ENCODE measurements at regions not wholly inside any gene's neighbourhood (a gene's known extent, or its start where the extent isn't known, plus 50 kb on each side); places are given as distances from the start of the nearest gene placed in this dataset.

DNA sequence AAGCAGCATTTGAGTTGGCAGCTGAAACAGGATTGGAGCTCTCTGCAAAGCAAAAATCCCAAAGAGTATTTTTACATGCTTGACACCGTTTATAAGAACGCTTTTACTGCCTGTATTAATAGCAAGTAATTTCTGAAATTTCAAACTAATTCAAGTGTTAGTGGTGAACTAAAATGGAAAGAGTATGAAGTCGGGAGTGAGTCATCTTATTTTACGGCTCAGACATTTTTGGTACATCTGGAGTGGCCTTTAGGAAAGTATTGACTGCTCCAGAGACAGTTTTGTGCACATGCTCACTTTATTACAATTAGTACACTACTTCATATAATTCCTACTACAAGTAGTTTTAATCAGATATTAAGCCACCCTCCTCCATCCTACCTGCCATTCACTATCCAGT lies 167.4 kb downstream of the SLITRK6 start:
- no CpG with 5 or more reads among the region's 4 CpGs for WGBS (ENCODE audit: insufficient coverage)
- H3K27me3 Mint-ChIP-seq: no peaks in the 10 kb centered on the region

GRCh38 chr13:85626603-85627002 lies 172.6 kb downstream of the SLITRK6 start:
- Histone ChIP-seq H2AFZ (ENCODE audit: insufficient read depth, low read depth, low read length, poor library complexity, severe bottlenecking) (no peak overlapping the region), H3K36me3 (replicated peaks in 1 of 2; ENCODE audit: control extremely low read depth in 1 of 2, control insufficient read depth in 1 of 2, extremely low read depth in 1 of 2, insufficient read depth in 2 of 2, low read length in 1 of 2) (no peaks in the 10 kb centered on the region), H3K4me3 (ENCODE audit: control extremely low read depth in 1 of 5, extremely low read depth in 1 of 5, insufficient read depth in 1 of 5, low read depth in 2 of 5, low read length in 4 of 5) (no peak overlapping the region), H3K27me3 (replicated peaks in 1 of 4; ENCODE audit: control extremely low read depth in 1 of 4, control insufficient read depth in 3 of 4, insufficient read depth in 4 of 4, low read length in 3 of 4) (no peaks in the 10 kb centered on the region), H4K20me1 (ENCODE audit: control insufficient read depth, insufficient read depth, low read length, poor library complexity, severe bottlenecking) (no peaks in the 10 kb centered on the region), H3K27ac (ENCODE audit: low read length in 2 of 2) (no peak overlapping the region), H3K79me2 (ENCODE audit: control insufficient read depth, insufficient read depth, low read length) (no peaks in the 10 kb centered on the region), H3K9ac (ENCODE audit: low read length) (no peak overlapping the region), H3K9me3 (ENCODE audit: control extremely low read depth in 1 of 3, control insufficient read depth in 2 of 3, insufficient read depth in 1 of 3, low read length in 2 of 3) (no peaks in the 10 kb centered on the region), H3K4me1 (ENCODE audit: control insufficient read depth in 2 of 2, insufficient read depth in 2 of 2, low read length in 2 of 2) (no peaks in the 10 kb centered on the region), H3K4me2 (replicated peaks; ENCODE audit: low read depth, low read length, poor library complexity, severe bottlenecking) (no peak overlapping the region)
- Mint-ChIP-seq H3K9me3 (ENCODE audit: insufficient read depth) (no peaks in the 10 kb centered on the region), H3K27me3 (no peaks in the 10 kb centered on the region), H3K4me3 (no peak overlapping the region), H3K4me1 (no peaks in the 10 kb centered on the region), H3K27ac (no peak overlapping the region)
- TF ChIP-seq EZH2 (IDR thresholded peaks at IDR 0.05; ENCODE audit: borderline replicate concordance, insufficient read depth, low read depth, low read length, poor library complexity, severe bottlenecking) (no peak), CTCF (IDR thresholded peaks at IDR 0.05) (no peak)
- POLR2A ChIA-PET: no interaction called here
- no CpG with 5 or more reads among the region's 4 CpGs for WGBS (ENCODE audit: insufficient coverage)
- intact Hi-C loops (cut with micrococcal nuclease): no loop called here
- no peak for ATAC-seq (ENCODE audit: low read depth)
- CTCF ChIA-PET: no interaction called here
- no peak for DNase-seq

More for the DNA sequence above, 167.4 kb downstream of the SLITRK6 start:
- Histone ChIP-seq H3K9me3 (ENCODE audit: control extremely low read depth in 1 of 3, control insufficient read depth in 2 of 3, insufficient read depth in 1 of 3, low read length in 2 of 3) (no peaks in the 10 kb centered on the region), H3K4me3 (ENCODE audit: control extremely low read depth in 1 of 5, extremely low read depth in 1 of 5, insufficient read depth in 1 of 5, low read depth in 2 of 5, low read length in 4 of 5) (no peak overlapping the region), H3K4me1 (ENCODE audit: control insufficient read depth in 2 of 2, insufficient read depth in 2 of 2, low read length in 2 of 2) (no peaks in the 10 kb centered on the region), H2AFZ (ENCODE audit: insufficient read depth, low read depth, low read length, poor library complexity, severe bottlenecking) (no peak overlapping the region), H4K20me1 (ENCODE audit: control insufficient read depth, insufficient read depth, low read length, poor library complexity, severe bottlenecking) (no peaks in the 10 kb centered on the region), H3K79me2 (ENCODE audit: control insufficient read depth, insufficient read depth, low read length) (no peaks in the 10 kb centered on the region), H3K27ac (ENCODE audit: low read length in 2 of 2) (no peak overlapping the region), H3K9ac (ENCODE audit: low read length) (no peak overlapping the region), H3K4me2 (replicated peaks; ENCODE audit: low read depth, low read length, poor library complexity, severe bottlenecking) (no peak overlapping the region), H3K36me3 (replicated peaks in 1 of 2; ENCODE audit: control extremely low read depth in 1 of 2, control insufficient read depth in 1 of 2, extremely low read depth in 1 of 2, insufficient read depth in 2 of 2, low read length in 1 of 2) (no peaks in the 10 kb centered on the region), H3K27me3 (replicated peaks in 1 of 4; ENCODE audit: control extremely low read depth in 1 of 4, control insufficient read depth in 3 of 4, insufficient read depth in 4 of 4, low read length in 3 of 4) (no peaks in the 10 kb centered on the region)
- Mint-ChIP-seq H3K4me3 (no peak overlapping the region), H3K4me1 (no peaks in the 10 kb centered on the region), H3K9me3 (ENCODE audit: insufficient read depth) (no peaks in the 10 kb centered on the region), H3K27ac (no peak overlapping the region)
- ATAC-seq (ENCODE audit: low read depth) (no peak), DNase-seq (no peak)
- intact Hi-C loops (cut with micrococcal nuclease): no loop called here
- POLR2A ChIA-PET: no interaction called here
- TF ChIP-seq EZH2 (IDR thresholded peaks at IDR 0.05; ENCODE audit: borderline replicate concordance, insufficient read depth, low read depth, low read length, poor library complexity, severe bottlenecking): no peak
- no peak for TF ChIP-seq CTCF (IDR thresholded peaks at IDR 0.05)
- CTCF ChIA-PET: no interaction called here

Measured in B cell (primary cell).